GM23338 (cell line): ENCODE measurements at regions not wholly inside any gene's neighbourhood (a gene's known extent, or its start where the extent isn't known, plus 50 kb on each side); places are given as distances from the start of the nearest gene placed in this dataset.
A peak's percentile ranks its signal among the peaks of the same experiment; 100 is the strongest.

ENCODE experiments used
- ATAC-seq: fragments of 200-7000 bp; cut with Tn5 transposase; 3 replicates; pipeline ENCODE4 v1.9.1; 2020
- DNase-seq: peaks from one replicate; pipeline ENCODE4 v3.0.0-alpha.2; 2015; ENCODE audit warnings: low spot score
- H2AFZ ChIP-seq: fragments of 200-600 bp; sonication (generic); 2 replicates; pipeline ENCODE4 v1.8.0; 2016; ENCODE audit warnings: antibody characterized with exemption, mild to moderate bottlenecking, moderate library complexity
- H3F3A ChIP-seq: fragments of 200-600 bp; sonication (generic); replicated peaks from 2 replicates; pipeline ENCODE4 v1.8.0; 2017; ENCODE audit warnings: antibody characterized with exemption, mixed run types, low read depth
- H3K27ac ChIP-seq: fragments of 200-600 bp; sonication (generic); 2 replicates; pipeline ENCODE4 v1.6.1; 2016; ENCODE audit warnings: low read depth
- H3K27me3 ChIP-seq: fragments of 200-600 bp; sonication (generic); 2 replicates; pipeline ENCODE4 v1.8.0; 2016; ENCODE audit warnings: mild to moderate bottlenecking, mixed run types, moderate library complexity; ENCODE audit not compliant: insufficient read depth
- H3K36me3 ChIP-seq: fragments of 200-600 bp; sonication (generic); 2 replicates; pipeline ENCODE4 v1.8.0; 2016; ENCODE audit warnings: mild to moderate bottlenecking; ENCODE audit not compliant: insufficient read depth
- H3K4me1 ChIP-seq: fragments of 200-600 bp; sonication (generic); 2 replicates; pipeline ENCODE4 v1.8.0; 2016; ENCODE audit warnings: mild to moderate bottlenecking, moderate library complexity; ENCODE audit not compliant: insufficient read depth
- H3K4me2 ChIP-seq: fragments of 200-600 bp; sonication (generic); 2 replicates; pipeline ENCODE4 v1.7.1; 2017; ENCODE audit warnings: mixed run types
- H3K4me3 ChIP-seq: fragments of 200-600 bp; sonication (generic); 2 replicates; pipeline ENCODE4 v1.6.1; 2016; ENCODE audit warnings: mixed run types
- H3K79me2 ChIP-seq: fragments of 200-600 bp; sonication (generic); replicated peaks from 2 replicates; pipeline ENCODE4 v1.8.0; 2017; ENCODE audit warnings: mild to moderate bottlenecking; ENCODE audit not compliant: insufficient read depth
- H3K9me2 ChIP-seq: fragments of 200-600 bp; sonication (generic); 2 replicates; pipeline ENCODE4 v1.8.0; 2017; ENCODE audit not compliant: insufficient read depth
- H4K20me1 ChIP-seq: fragments of 200-600 bp; sonication (generic); replicated peaks from 2 replicates; pipeline ENCODE4 v1.8.0; 2017; ENCODE audit warnings: mild to moderate bottlenecking; ENCODE audit not compliant: insufficient read depth
- H3K27ac Mint-ChIP-seq: 2 replicates; pipeline ENCODE4 v1.8.0; 2020; ENCODE audit warnings: inconsistent platforms, mild to moderate bottlenecking, moderate library complexity, mixed read lengths
- H3K27me3 Mint-ChIP-seq: 3 replicates; pipeline ENCODE4 v1.8.0; 2022; ENCODE audit warnings: low read depth, mild to moderate bottlenecking, moderate library complexity, mixed read lengths, inconsistent platforms; ENCODE audit not compliant: insufficient read depth, poor library complexity
- H3K36me3 Mint-ChIP-seq: 3 replicates; pipeline ENCODE4 v1.8.0; 2021; ENCODE audit warnings: low read depth, mild to moderate bottlenecking, inconsistent platforms, moderate library complexity, mixed read lengths
- H3K4me1 Mint-ChIP-seq: 3 replicates; pipeline ENCODE4 v1.8.0; 2020; ENCODE audit warnings: mild to moderate bottlenecking, inconsistent platforms, mixed read lengths
- H3K4me3 Mint-ChIP-seq: 3 replicates; pipeline ENCODE4 v1.8.0; 2021; ENCODE audit warnings: moderate library complexity, mild to moderate bottlenecking, inconsistent platforms, mixed read lengths
- H3K9me3 Mint-ChIP-seq: 3 replicates; pipeline ENCODE4 v1.8.0; 2020; ENCODE audit warnings: moderate library complexity, mild to moderate bottlenecking, inconsistent platforms, mixed read lengths
- CREB1 ChIP-seq: fragments of 250-450 bp; sonication (Bioruptor Pico); IDR thresholded peaks from 2 replicates; pipeline ENCODE4 v1.5.0; 2020; ENCODE audit warnings: low read depth, mild to moderate bottlenecking, moderate library complexity
- EZH2phosphoT487 ChIP-seq: fragments of 200-600 bp; sonication (generic); IDR thresholded peaks from one replicate; pipeline ENCODE4 v1.8.1; 2018; ENCODE audit warnings: antibody characterized with exemption; ENCODE audit not compliant: unreplicated experiment
- POLR2AphosphoS5 ChIP-seq: IDR thresholded peaks from 2 replicates; pipeline ENCODE4 v1.6.1; 2016; ENCODE audit warnings: antibody characterized with exemption, low read depth
- STAT1 ChIP-seq: IDR thresholded peaks from one replicate; pipeline ENCODE4 v1.6.1; 2016; ENCODE audit warnings: antibody characterized with exemption; ENCODE audit not compliant: unreplicated experiment
- ZNF114 ChIP-seq: fragments of 250-450 bp; sonication (Bioruptor Pico); IDR thresholded peaks from 2 replicates; pipeline ENCODE4 v1.5.0; 2020; ENCODE audit warnings: mild to moderate bottlenecking, moderate library complexity
- ZNF331 ChIP-seq: fragments of 250-450 bp; sonication (Bioruptor Pico); IDR thresholded peaks from 2 replicates; pipeline ENCODE4 v1.5.0; 2020; ENCODE audit warnings: low read depth, mild to moderate bottlenecking, moderate library complexity
- TF ChIP-seq, protein P1 (sequence below): IDR thresholded peaks from 2 replicates; pipeline ENCODE4 v1.6.1; 2016; ENCODE audit warnings: antibody characterized with exemption
- TF ChIP-seq, protein P2 (sequence below), 2 experiments: fragments of 200-600 bp in 1 of 2; sonication (generic) in 1 of 2; conservative IDR thresholded peaks; 2 replicates each; pipeline versions ENCODE4 v1.5.1 to v1.6.1; 2016 to 2017; ENCODE audit warnings: antibody characterized with exemption in 2 of 2, low read depth in 2 of 2, mild to moderate bottlenecking in 2 of 2, moderate library complexity in 1 of 2

- H3K27me3 Mint-ChIP-seq: no peaks in the 10 kb centered on the region
- H3K36me3 ChIP-seq: no peaks in the 10 kb centered on the region
- peaks cover 5% of the 10 kb centered on the region; the same call in 1 of the 2 replicates for H3K4me1 ChIP-seq
- no peak for TF ChIP-seq STAT1
- TF ChIP-seq, protein P1, sequence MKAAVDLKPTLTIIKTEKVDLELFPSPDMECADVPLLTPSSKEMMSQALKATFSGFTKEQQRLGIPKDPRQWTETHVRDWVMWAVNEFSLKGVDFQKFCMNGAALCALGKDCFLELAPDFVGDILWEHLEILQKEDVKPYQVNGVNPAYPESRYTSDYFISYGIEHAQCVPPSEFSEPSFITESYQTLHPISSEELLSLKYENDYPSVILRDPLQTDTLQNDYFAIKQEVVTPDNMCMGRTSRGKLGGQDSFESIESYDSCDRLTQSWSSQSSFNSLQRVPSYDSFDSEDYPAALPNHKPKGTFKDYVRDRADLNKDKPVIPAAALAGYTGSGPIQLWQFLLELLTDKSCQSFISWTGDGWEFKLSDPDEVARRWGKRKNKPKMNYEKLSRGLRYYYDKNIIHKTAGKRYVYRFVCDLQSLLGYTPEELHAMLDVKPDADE: no peak
- TF ChIP-seq CREB1 (CRISPR knock-in tag): no peak
- no peak for TF ChIP-seq ZNF114 (CRISPR knock-in tag)
- no peak for TF ChIP-seq ZNF331 (CRISPR knock-in tag)
- TF ChIP-seq POLR2AphosphoS5: no peak
- TF ChIP-seq, protein P2, sequence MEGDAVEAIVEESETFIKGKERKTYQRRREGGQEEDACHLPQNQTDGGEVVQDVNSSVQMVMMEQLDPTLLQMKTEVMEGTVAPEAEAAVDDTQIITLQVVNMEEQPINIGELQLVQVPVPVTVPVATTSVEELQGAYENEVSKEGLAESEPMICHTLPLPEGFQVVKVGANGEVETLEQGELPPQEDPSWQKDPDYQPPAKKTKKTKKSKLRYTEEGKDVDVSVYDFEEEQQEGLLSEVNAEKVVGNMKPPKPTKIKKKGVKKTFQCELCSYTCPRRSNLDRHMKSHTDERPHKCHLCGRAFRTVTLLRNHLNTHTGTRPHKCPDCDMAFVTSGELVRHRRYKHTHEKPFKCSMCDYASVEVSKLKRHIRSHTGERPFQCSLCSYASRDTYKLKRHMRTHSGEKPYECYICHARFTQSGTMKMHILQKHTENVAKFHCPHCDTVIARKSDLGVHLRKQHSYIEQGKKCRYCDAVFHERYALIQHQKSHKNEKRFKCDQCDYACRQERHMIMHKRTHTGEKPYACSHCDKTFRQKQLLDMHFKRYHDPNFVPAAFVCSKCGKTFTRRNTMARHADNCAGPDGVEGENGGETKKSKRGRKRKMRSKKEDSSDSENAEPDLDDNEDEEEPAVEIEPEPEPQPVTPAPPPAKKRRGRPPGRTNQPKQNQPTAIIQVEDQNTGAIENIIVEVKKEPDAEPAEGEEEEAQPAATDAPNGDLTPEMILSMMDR (conservative IDR thresholded peaks at IDR 0.05; ENCODE audit: low read depth in 2 of 2): no peak
- no peaks in the 10 kb centered on the region for H3F3A ChIP-seq
- H2AFZ ChIP-seq: no peak overlapping the region
- ATAC-seq: no peak
- no peak overlapping the region for H3K4me3 ChIP-seq
- peaks cover 6% of the 10 kb centered on the region; the same call in 2 of the 3 replicates for H3K4me1 Mint-ChIP-seq
- peaks cover 13% of the 10 kb centered on the region for H3K9me2 ChIP-seq
- no peak for DNase-seq
- H3K4me2 ChIP-seq: no peak overlapping the region
- peaks cover 3% of the 10 kb centered on the region; the same call in 2 of the 3 replicates for H3K9me3 Mint-ChIP-seq
- no peak overlapping the region for H3K4me3 Mint-ChIP-seq
- no peaks in the 10 kb centered on the region for H3K27me3 ChIP-seq
- H3K36me3 Mint-ChIP-seq: no peaks in the 10 kb centered on the region
- no peaks in the 10 kb centered on the region for H4K20me1 ChIP-seq
- no peak overlapping the region for H3K27ac Mint-ChIP-seq
- no peak overlapping the region for H3K27ac ChIP-seq
- H3K79me2 ChIP-seq: no peaks in the 10 kb centered on the region
Measured at GRCh38 chr12:28828318-28828717, 320.8 kb upstream of the FAR2 start.

- Histone ChIP-seq H3K79me2 (no peaks in the 10 kb centered on the region), H3K27ac (no peak overlapping the region), H3K4me2 (no peak overlapping the region), H3K4me3 (no peak overlapping the region), H3F3A (no peaks in the 10 kb centered on the region), H2AFZ (no peak overlapping the region), H3K27me3 (no peaks in the 10 kb centered on the region), H3K36me3 (no peaks in the 10 kb centered on the region), H3K9me2 (peaks cover 5% of the 10 kb centered on the region), H3K4me1 (peaks cover 5% of the 10 kb centered on the region; the same call in 1 of the 2 replicates), H4K20me1 (no peaks in the 10 kb centered on the region)
- ATAC-seq: peak; percentile 70
- H3K9me3 Mint-ChIP-seq: peaks cover 3% of the 10 kb centered on the region; the same call in 2 of the 3 replicates
- H3K4me1 Mint-ChIP-seq: peaks cover 6% of the 10 kb centered on the region; the same call in 2 of the 3 replicates
- H3K36me3 Mint-ChIP-seq: no peaks in the 10 kb centered on the region
- DNase-seq: peak; percentile 63
- H3K27me3 Mint-ChIP-seq: no peaks in the 10 kb centered on the region
- no peak overlapping the region for H3K27ac Mint-ChIP-seq
- no peak overlapping the region for H3K4me3 Mint-ChIP-seq
- TF ChIP-seq CREB1 (CRISPR knock-in tag) (peak; percentile 19; the same call in 1 of the 2 replicates), EZH2phosphoT487 (no peak), ZNF114 (CRISPR knock-in tag) (no peak)
Measured at GRCh38 chr12:28830491-28830890, 318.6 kb upstream of the FAR2 start.
